ENCODE measurements at regions not wholly inside any gene's neighbourhood (a gene's known extent, or its start where the extent isn't known, plus 50 kb on each side); places are given as distances from the start of the nearest gene placed in this dataset.
A peak's percentile ranks its signal among the peaks of the same experiment; 100 is the strongest.
"Not testable (repeated sequence)": the region's sequence is repeated elsewhere in the genome, so short reads cannot be mapped to it uniquely, and the experiment has no call there.

- DNase-seq (ENCODE audit: low read depth) = no peak
These were observed 286.0 kb upstream of the DEPDC1 start for GRCh38 chr1:68782890-68783289.

GRCh38 chr1:68785328-68785727 lies 288.4 kb upstream of the DEPDC1 start:
- DNase-seq (ENCODE audit: low read depth) = no peak

GRCh38 chr1:68788762-68789161 lies 291.9 kb upstream of the DEPDC1 start:
- DNase-seq (ENCODE audit: low read depth) = no peak

GRCh38 chr1:68791800-68792199 lies 294.9 kb upstream of the DEPDC1 start:
- no peak for DNase-seq (ENCODE audit: low read depth)

GRCh38 chr1:68795956-68796355 lies 299.1 kb upstream of the DEPDC1 start:
- peak; percentile 29 for DNase-seq (ENCODE audit: low read depth)

- DNase-seq (ENCODE audit: low read depth) = no peak
These were observed 300.0 kb upstream of the DEPDC1 start for GRCh38 chr1:68796888-68797287.

GRCh38 chr1:68798071-68798470 lies 301.2 kb upstream of the DEPDC1 start:
- DNase-seq (ENCODE audit: low read depth) = no peak

GRCh38 chr1:68799096-68799495 lies 302.2 kb upstream of the DEPDC1 start:
- DNase-seq (ENCODE audit: low read depth) = peak; percentile 15

GRCh38 chr1:68800182-68800581 lies 303.3 kb upstream of the DEPDC1 start:
- no peak for DNase-seq (ENCODE audit: low read depth)

- no peak for DNase-seq (ENCODE audit: low read depth)
These were observed 304.6 kb upstream of the DEPDC1 start for GRCh38 chr1:68801440-68801839.

- no peak for DNase-seq (ENCODE audit: low read depth)
These were observed 308.3 kb upstream of the DEPDC1 start for GRCh38 chr1:68805097-68805641.

- no peak for DNase-seq (ENCODE audit: low read depth)
These were observed 311.5 kb upstream of the DEPDC1 start for GRCh38 chr1:68808351-68808750.

- DNase-seq (ENCODE audit: low read depth) = no peak
These were observed 314.9 kb upstream of the DEPDC1 start for GRCh38 chr1:68811806-68812205.

- no peak for DNase-seq (ENCODE audit: low read depth)
These were observed 315.5 kb upstream of the DEPDC1 start for GRCh38 chr1:68812333-68812732.

- no peak for DNase-seq (ENCODE audit: low read depth)
These were observed 317.2 kb upstream of the DEPDC1 start for GRCh38 chr1:68814067-68814466.

GRCh38 chr1:68815632-68816031 lies 318.8 kb upstream of the DEPDC1 start:
- DNase-seq (ENCODE audit: low read depth) = no peak

GRCh38 chr1:68817505-68818210 lies 320.8 kb upstream of the DEPDC1 start:
- not testable (repeated sequence) for DNase-seq (ENCODE audit: low read depth)

- peak; percentile 13 for DNase-seq (ENCODE audit: low read depth)
These were observed 322.4 kb upstream of the DEPDC1 start for GRCh38 chr1:68819190-68819829.

- DNase-seq (ENCODE audit: low read depth) = no peak
These were observed 323.3 kb upstream of the DEPDC1 start for GRCh38 chr1:68820151-68820550.

GRCh38 chr1:68826836-68827235 lies 330.0 kb upstream of the DEPDC1 start:
- no peak for DNase-seq (ENCODE audit: low read depth)

- no peak for DNase-seq (ENCODE audit: low read depth)
These were observed 330.4 kb upstream of the DEPDC1 start for GRCh38 chr1:68827261-68827660.

- no peak for DNase-seq (ENCODE audit: low read depth)
These were observed 331.1 kb upstream of the DEPDC1 start for GRCh38 chr1:68828013-68828412.

- no peak for DNase-seq (ENCODE audit: low read depth)
These were observed 334.4 kb upstream of the DEPDC1 start for GRCh38 chr1:68831281-68831680.

GRCh38 chr1:68848017-68848416 lies 351.1 kb upstream of the DEPDC1 start:
- DNase-seq (ENCODE audit: low read depth) = no peak

All from stromal cell of bone marrow (primary cell).